Mesendoderm (in vitro differentiated cells): ENCODE measurements at regions not wholly inside any gene's neighbourhood (a gene's known extent, or its start where the extent isn't known, plus 50 kb on each side); places are given as distances from the start of the nearest gene placed in this dataset.

Experiments used
- DNase-seq: peaks from one replicate; pipeline ENCODE4 v3.0.0; 2013
- H2AK5ac ChIP-seq: 2 replicates; pipeline ENCODE4 v1.6.1; 2013; ENCODE audit warnings: low read length, inconsistent platforms
- H2BK120ac ChIP-seq: 2 replicates; pipeline ENCODE4 v1.6.1; 2013; ENCODE audit warnings: low read depth, mild to moderate bottlenecking, low read length, moderate library complexity, mixed read lengths
- H2BK15ac ChIP-seq: replicated peaks from 2 replicates; pipeline ENCODE4 v1.6.1; 2013; ENCODE audit warnings: low read depth, mild to moderate bottlenecking, moderate library complexity
- H2BK5ac ChIP-seq: 2 replicates; pipeline ENCODE4 v1.6.1; 2013; ENCODE audit warnings: low read length, inconsistent platforms
- H3K18ac ChIP-seq: 2 replicates; pipeline ENCODE4 v1.6.1; 2013; ENCODE audit warnings: mild to moderate bottlenecking, low read length, mixed read lengths
- H3K23ac ChIP-seq: one replicate; pipeline ENCODE4 v1.6.1; 2013; ENCODE audit warnings: low read length
- H3K27ac ChIP-seq: 2 replicates; pipeline ENCODE4 v1.5.1; 2013; ENCODE audit warnings: low read depth, mild to moderate bottlenecking, inconsistent platforms, low read length, moderate library complexity
- H3K27me3 ChIP-seq: 2 replicates; pipeline ENCODE4 v1.6.1; 2013; ENCODE audit warnings: low read length, control low read depth, mild to moderate bottlenecking, inconsistent platforms; ENCODE audit not compliant: insufficient read depth, poor library complexity
- H3K36me3 ChIP-seq: 2 replicates; pipeline ENCODE4 v1.6.1; 2013; ENCODE audit warnings: low read length, inconsistent platforms; ENCODE audit not compliant: control insufficient read depth, insufficient read depth
- H3K4ac ChIP-seq: one replicate; pipeline ENCODE4 v1.6.1; 2013; ENCODE audit warnings: low read depth, mild to moderate bottlenecking, low read length, moderate library complexity
- H3K4me1 ChIP-seq: 2 replicates; pipeline ENCODE4 v1.6.1; 2013; ENCODE audit warnings: low read depth, low read length, inconsistent platforms; ENCODE audit not compliant: control insufficient read depth
- H3K4me2 ChIP-seq: 2 replicates; pipeline ENCODE4 v1.6.1; 2013; ENCODE audit warnings: low read length
- H3K4me3 ChIP-seq: 2 replicates; pipeline ENCODE4 v1.5.1; 2013; ENCODE audit warnings: mild to moderate bottlenecking, low read length
- H3K56ac ChIP-seq: one replicate; pipeline ENCODE4 v1.6.1; 2013; ENCODE audit warnings: low read length
- H3K79me1 ChIP-seq: 2 replicates; pipeline ENCODE4 v1.6.1; 2013; ENCODE audit warnings: low read length, inconsistent platforms
- H3K79me2 ChIP-seq: 2 replicates; pipeline ENCODE4 v1.6.1; 2013; ENCODE audit warnings: mild to moderate bottlenecking, low read length; ENCODE audit not compliant: control insufficient read depth, insufficient read depth
- H3K9ac ChIP-seq: 2 replicates; pipeline ENCODE4 v1.6.1; 2013; ENCODE audit warnings: low read length, inconsistent platforms
- H4K5ac ChIP-seq: one replicate; pipeline ENCODE4 v1.6.1; 2013; ENCODE audit warnings: low read length
- H4K8ac ChIP-seq: one replicate; pipeline ENCODE4 v1.6.1; 2013; ENCODE audit warnings: low read depth, mild to moderate bottlenecking, control low read depth, low read length, moderate library complexity
- WGBS: extraction: QIAGEN DNeasy Blood & Tissue Kit; methylation state at CpG from one replicate; pipeline ENCODE4 v1.1.7; 2013; ENCODE audit warnings: low lambda C conversion rate, missing lambda C conversion rate; ENCODE audit not compliant: insufficient coverage; ENCODE audit errors: extremely low coverage; 5-methylcytosine and 5-hydroxymethylcytosine counted together

DNA sequence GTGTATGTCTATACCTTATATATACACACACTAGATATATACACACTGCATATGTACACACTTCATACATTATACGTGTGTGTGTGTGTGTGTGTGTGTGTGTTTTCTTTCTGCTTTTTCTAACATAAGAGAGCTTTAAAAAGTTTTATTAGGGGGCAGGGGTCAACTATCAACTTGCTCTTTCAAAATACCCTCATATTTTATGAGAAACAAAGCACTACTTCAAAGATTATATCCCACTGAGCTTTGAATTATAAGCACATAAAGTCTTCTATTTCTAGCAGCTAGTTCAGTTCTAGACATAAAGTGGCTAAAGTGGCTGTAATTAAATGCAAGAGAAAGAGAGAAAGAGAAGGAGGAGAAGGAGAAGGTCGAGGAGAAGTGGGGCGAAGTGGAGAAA, 1361.3 kb downstream of the ZPLD1 start:
- Histone ChIP-seq H3K27ac (no peak overlapping the region), H2BK15ac (no peak overlapping the region), H3K18ac (no peak overlapping the region), H3K9ac (no peak overlapping the region), H3K79me1 (no peaks in the 10 kb centered on the region), H2BK120ac (no peak overlapping the region), H4K8ac (no peak overlapping the region), H3K4ac (no peak overlapping the region), H3K4me3 (no peak overlapping the region), H3K4me2 (no peak overlapping the region), H3K4me1 (no peaks in the 10 kb centered on the region), H2AK5ac (no peak overlapping the region), H3K23ac (no peak overlapping the region), H3K27me3 (no peaks in the 10 kb centered on the region), H4K5ac (no peak overlapping the region), H2BK5ac (no peak overlapping the region), H3K56ac (no peak overlapping the region), H3K79me2 (no peaks in the 10 kb centered on the region), H3K36me3 (no peaks in the 10 kb centered on the region)
- DNase-seq, result no peak
- 100% methylated on average over 2 of the region's 3 CpGs for WGBS

DNA sequence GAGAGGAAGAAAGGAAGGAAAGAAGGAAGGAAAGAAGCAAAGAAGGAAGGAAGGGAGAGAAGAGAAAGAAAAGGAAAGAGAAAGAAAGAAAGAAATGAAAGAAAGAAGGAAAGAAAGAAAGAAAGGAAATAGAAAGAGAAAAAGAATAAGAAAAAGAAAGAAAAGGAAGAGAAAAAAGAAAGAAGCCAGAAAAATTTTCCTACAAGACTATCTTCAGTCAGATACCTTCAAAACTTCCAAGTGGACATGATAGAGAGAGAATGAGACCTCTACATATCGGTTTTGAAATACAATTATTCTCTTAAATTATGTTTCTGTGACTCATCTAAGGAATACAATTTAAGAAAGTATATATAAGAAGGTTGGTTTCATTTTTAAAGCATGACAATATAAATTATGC, 1369.0 kb downstream of the ZPLD1 start:
- Histone ChIP-seq H3K79me2 (no peaks in the 10 kb centered on the region), H4K8ac (no peak overlapping the region), H2BK15ac (no peak overlapping the region), H3K4me2 (no peak overlapping the region), H3K4me3 (no peak overlapping the region), H3K23ac (no peak overlapping the region), H3K56ac (no peak overlapping the region), H3K79me1 (no peaks in the 10 kb centered on the region), H2AK5ac (no peak overlapping the region), H3K4ac (no peak overlapping the region), H3K36me3 (no peaks in the 10 kb centered on the region), H2BK120ac (no peak overlapping the region), H2BK5ac (no peak overlapping the region), H3K18ac (no peak overlapping the region), H3K4me1 (no peaks in the 10 kb centered on the region), H3K27ac (no peak overlapping the region), H4K5ac (no peak overlapping the region), H3K27me3 (no peaks in the 10 kb centered on the region), H3K9ac (no peak overlapping the region)
- DNase-seq, result no peak
- no CpG with 5 or more reads among the region's 1 CpG for WGBS

DNA sequence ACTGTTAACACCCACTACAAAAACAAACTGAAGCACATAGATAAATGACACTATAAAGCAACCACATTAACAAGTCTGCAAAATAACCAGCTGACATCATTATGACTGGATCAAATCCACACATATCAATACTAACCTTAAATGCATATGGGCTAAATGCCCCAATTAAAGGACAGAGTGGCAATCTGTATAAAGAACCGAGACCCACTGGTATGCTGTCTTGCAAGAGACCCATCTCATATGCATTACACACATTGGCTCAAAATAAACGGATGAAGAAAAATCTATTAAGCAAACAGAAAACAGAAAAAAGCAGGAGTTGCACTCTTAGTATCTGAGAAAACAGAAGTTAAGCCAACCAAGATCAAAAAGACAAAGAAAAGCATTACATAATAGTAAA, 1375.4 kb downstream of the ZPLD1 start:
- no peak overlapping the region for H4K5ac ChIP-seq
- no peaks in the 10 kb centered on the region for H3K4me1 ChIP-seq
- H3K79me1 ChIP-seq, result no peaks in the 10 kb centered on the region
- WGBS, result no CpG with 5 or more reads among the region's 2 CpGs
- H3K9ac ChIP-seq, result no peak overlapping the region
- H3K27me3 ChIP-seq, result no peaks in the 10 kb centered on the region
- DNase-seq, result no peak
- no peak overlapping the region for H2BK15ac ChIP-seq
- no peak overlapping the region for H3K23ac ChIP-seq
- H2BK5ac ChIP-seq, result no peak overlapping the region
- H3K18ac ChIP-seq, result no peak overlapping the region
- H2BK120ac ChIP-seq, result no peak overlapping the region
- no peak overlapping the region for H4K8ac ChIP-seq
- H3K56ac ChIP-seq, result no peak overlapping the region
- H2AK5ac ChIP-seq, result no peak overlapping the region
- no peak overlapping the region for H3K4ac ChIP-seq
- no peak overlapping the region for H3K27ac ChIP-seq
- H3K4me2 ChIP-seq, result no peak overlapping the region
- no peaks in the 10 kb centered on the region for H3K79me2 ChIP-seq
- no peak overlapping the region for H3K4me3 ChIP-seq
- no peaks in the 10 kb centered on the region for H3K36me3 ChIP-seq

DNA sequence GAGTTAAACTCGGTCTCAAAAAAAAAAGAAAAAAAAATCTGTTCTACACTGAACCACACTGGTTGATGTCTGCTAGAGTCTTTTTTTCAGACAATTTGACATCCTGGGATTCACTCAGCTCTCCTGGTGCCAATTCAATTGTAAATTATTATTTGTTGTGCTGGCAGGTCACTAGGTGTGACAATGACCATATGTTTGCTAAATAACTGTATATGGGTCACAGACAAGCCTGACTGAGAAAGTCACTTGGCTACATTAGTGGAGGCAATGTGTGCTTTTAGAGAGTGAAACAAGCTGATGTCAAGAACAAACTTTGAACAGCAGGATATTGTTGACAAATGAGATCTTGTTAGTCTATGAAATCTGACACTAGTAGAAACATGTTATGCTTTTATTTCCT, 1379.1 kb downstream of the ZPLD1 start:
- no CpG with 5 or more reads among the region's 1 CpG for WGBS
- H3K4me2 ChIP-seq, result no peak overlapping the region

DNA sequence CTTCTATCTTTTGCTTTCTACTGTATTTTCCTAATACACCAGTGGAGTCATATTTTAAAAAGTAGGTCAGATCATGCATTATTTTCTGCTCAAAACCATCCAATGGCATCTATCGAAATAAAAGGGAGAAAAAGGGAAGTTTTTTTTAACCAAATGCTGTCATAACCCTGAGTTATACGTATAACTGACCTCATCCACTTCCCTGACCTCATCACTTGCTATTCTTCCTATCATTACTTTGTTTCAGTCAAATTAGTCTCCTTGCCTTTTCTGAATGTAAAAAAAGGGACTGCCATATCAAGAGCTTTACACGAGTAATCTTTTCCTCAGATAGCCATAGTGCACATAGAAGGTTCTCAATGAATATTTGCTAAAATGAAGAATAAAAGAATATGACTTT, 1383.6 kb downstream of the ZPLD1 start:
- H3K18ac ChIP-seq, result no peak overlapping the region
- no peak overlapping the region for H2BK15ac ChIP-seq
- no peaks in the 10 kb centered on the region for H3K27me3 ChIP-seq
- no peak overlapping the region for H3K4me2 ChIP-seq
- no peaks in the 10 kb centered on the region for H3K4me1 ChIP-seq
- no peak overlapping the region for H3K23ac ChIP-seq
- WGBS, result no CpG with 5 or more reads among the region's 3 CpGs
- H3K27ac ChIP-seq, result no peak overlapping the region
- H3K9ac ChIP-seq, result no peak overlapping the region
- H2BK5ac ChIP-seq, result no peak overlapping the region
- no peak overlapping the region for H2AK5ac ChIP-seq
- no peaks in the 10 kb centered on the region for H3K79me2 ChIP-seq
- H4K8ac ChIP-seq, result no peak overlapping the region
- no peaks in the 10 kb centered on the region for H3K79me1 ChIP-seq
- DNase-seq, result no peak
- no peaks in the 10 kb centered on the region for H3K36me3 ChIP-seq
- H3K56ac ChIP-seq, result no peak overlapping the region
- no peak overlapping the region for H3K4me3 ChIP-seq
- H4K5ac ChIP-seq, result no peak overlapping the region
- H2BK120ac ChIP-seq, result no peak overlapping the region
- H3K4ac ChIP-seq, result no peak overlapping the region

More for the DNA sequence above, 1379.1 kb downstream of the ZPLD1 start:
- H3K56ac ChIP-seq, result no peak overlapping the region
- H3K27me3 ChIP-seq, result no peaks in the 10 kb centered on the region
- no peak overlapping the region for H4K5ac ChIP-seq
- H2BK120ac ChIP-seq, result no peak overlapping the region
- no peak overlapping the region for H4K8ac ChIP-seq
- H3K9ac ChIP-seq, result no peak overlapping the region
- no peaks in the 10 kb centered on the region for H3K36me3 ChIP-seq
- no peak overlapping the region for H3K18ac ChIP-seq
- H3K27ac ChIP-seq, result no peak overlapping the region
- no peak overlapping the region for H2BK15ac ChIP-seq
- no peaks in the 10 kb centered on the region for H3K79me2 ChIP-seq
- DNase-seq, result no peak
- H3K4me3 ChIP-seq, result no peak overlapping the region
- no peaks in the 10 kb centered on the region for H3K4me1 ChIP-seq
- no peak overlapping the region for H3K4ac ChIP-seq
- no peak overlapping the region for H2BK5ac ChIP-seq
- H3K23ac ChIP-seq, result no peak overlapping the region
- no peak overlapping the region for H2AK5ac ChIP-seq
- H3K79me1 ChIP-seq, result no peaks in the 10 kb centered on the region

DNA sequence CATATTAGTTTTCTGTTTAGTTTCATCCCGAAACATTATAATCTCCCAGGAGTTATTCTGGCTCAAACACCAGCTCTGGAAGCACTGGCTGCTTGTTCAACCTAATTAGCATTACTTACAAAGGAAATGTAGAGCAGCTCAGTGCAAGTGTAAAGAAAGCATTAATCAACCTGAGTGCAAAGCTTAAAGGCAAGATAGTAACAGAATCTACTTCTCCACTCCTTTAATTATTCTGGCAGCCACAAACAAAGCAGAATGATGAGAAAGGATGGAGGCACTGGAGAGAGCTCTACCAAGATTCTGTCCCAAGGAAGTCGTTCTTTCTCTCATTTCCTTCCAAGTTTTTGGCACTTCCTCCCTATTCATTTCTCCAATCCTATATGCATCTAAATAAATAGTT, 1384.0 kb downstream of the ZPLD1 start:
- no peak overlapping the region for H3K4me2 ChIP-seq
- no peak overlapping the region for H4K8ac ChIP-seq
- no peak overlapping the region for H3K23ac ChIP-seq
- H3K18ac ChIP-seq, result no peak overlapping the region
- H3K79me1 ChIP-seq, result no peaks in the 10 kb centered on the region
- WGBS, result no CpG with 5 or more reads among the region's 2 CpGs
- H3K56ac ChIP-seq, result no peak overlapping the region
- no peak overlapping the region for H2BK5ac ChIP-seq
- H3K9ac ChIP-seq, result no peak overlapping the region
- no peak overlapping the region for H2BK15ac ChIP-seq
- no peak overlapping the region for H3K27ac ChIP-seq
- no peak overlapping the region for H2AK5ac ChIP-seq
- no peak overlapping the region for H3K4ac ChIP-seq
- no peaks in the 10 kb centered on the region for H3K27me3 ChIP-seq
- no peak overlapping the region for H2BK120ac ChIP-seq
- no peaks in the 10 kb centered on the region for H3K79me2 ChIP-seq
- H3K4me1 ChIP-seq, result no peaks in the 10 kb centered on the region
- no peak for DNase-seq
- no peak overlapping the region for H4K5ac ChIP-seq
- no peaks in the 10 kb centered on the region for H3K36me3 ChIP-seq
- no peak overlapping the region for H3K4me3 ChIP-seq
